ENCODE measurements at regions not wholly inside any gene's neighbourhood (a gene's known extent, or its start where the extent isn't known, plus 50 kb on each side); places are given as distances from the start of the nearest gene placed in this dataset.

GRCh38 chr20:52619671-52620070 lies 352.5 kb upstream of the TSHZ2 start:
- no peak for DNase-seq

DNA sequence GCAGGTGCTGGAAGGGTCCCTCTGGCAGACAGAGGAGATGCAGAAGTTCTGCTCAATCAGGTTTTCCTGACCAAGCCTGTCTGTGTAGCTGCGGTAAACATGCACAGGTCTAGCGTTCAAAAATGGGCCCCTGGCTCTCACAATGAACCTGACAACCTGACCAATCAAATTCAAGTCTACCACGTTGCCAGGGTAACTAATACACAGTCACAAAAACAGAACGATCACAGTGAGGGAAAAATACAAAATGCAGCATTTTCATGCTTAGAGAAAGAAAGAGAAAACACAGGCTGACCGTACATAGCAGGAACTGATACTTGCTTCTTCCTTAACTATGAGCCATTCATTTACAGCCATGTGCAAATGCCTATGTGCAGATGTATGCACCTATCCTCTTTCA lies 353.1 kb upstream of the TSHZ2 start:
- no peak for DNase-seq

DNA sequence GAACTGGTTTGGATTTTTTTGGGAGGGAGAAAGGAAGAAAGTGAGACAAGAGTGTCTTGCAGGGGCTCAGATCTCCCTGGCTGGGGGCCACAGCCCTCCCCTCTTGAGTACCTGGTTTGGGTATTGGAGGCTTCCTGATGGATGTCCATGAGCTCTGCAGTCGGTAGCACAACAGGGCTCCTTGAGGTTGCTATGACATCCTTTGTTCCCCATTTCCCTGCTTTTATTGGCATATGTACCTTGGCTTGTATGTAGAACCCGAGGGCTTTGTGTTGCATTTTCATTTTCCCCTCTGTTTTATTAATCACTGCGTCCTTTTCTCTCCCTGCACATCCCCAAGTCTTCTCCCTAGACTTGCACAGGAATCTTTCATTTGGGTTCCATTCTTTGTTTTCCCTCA lies 355.5 kb upstream of the TSHZ2 start:
- no peak for DNase-seq

DNA sequence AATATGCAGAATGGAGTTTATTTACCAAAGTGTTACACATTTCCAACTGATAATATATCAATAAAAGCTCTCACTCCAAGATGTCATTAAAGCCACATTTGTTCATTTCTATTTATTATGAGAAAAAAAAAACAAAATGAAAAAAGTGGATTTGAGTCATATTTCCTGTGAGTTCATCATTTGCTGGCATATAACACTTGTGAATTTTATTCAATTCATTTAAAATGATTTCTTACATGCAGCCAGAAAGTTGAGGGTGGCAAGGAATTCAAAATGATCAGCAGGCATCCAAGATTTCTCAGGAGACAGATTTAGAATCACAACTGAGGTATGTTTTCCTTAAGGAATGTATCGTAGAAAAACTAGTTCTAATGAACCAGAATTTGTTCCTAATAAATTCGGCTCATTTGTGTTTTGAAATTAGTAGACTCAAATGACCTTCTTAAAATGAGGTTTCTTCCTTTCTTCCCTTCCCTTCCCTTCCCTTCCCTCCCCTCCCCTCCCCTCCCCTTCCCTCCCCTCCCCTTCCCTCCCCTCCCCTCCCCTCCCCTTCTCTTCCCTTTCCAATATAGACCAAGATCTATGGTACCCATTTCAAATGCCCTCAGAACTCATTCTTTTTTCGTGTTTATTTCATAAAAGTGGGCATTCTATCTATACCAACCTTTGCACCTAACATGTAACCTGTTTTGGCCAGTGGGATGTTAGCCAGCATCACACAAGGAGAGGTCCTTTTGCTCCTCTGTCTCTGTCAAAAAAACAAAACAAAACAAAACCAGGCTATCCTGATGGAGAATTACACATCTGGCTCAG lies 357.9 kb upstream of the TSHZ2 start:
- no peak for DNase-seq

GRCh38 chr20:52612046-52612632 lies 360.0 kb upstream of the TSHZ2 start:
- DNase-seq, result no peak

- no peak for DNase-seq
These were observed 361.4 kb upstream of the TSHZ2 start for GRCh38 chr20:52610749-52611148.

- DNase-seq, result no peak
These were observed 370.7 kb upstream of the TSHZ2 start for GRCh38 chr20:52601295-52601971.

- no peak for DNase-seq
These were observed 375.9 kb upstream of the TSHZ2 start for GRCh38 chr20:52596256-52596655.

DNA sequence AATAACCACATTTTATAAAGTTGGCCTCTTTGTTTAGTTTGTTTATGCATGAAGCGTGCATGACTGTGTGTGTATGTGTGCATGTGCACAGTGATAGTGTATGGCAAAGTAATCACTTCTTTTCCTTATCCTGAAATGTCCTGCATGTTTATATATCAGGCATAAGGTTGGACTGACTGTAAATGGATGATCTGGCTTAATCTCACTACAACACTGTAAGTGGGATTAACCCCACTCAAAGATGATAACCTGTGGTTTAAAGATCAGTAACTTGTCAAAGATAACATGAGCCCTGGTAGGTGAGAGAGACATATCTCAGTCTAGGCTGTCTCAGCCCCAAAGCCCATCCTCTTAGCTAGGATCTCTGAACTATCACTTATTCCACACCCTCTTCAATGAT lies 376.6 kb upstream of the TSHZ2 start:
- DNase-seq, result no peak

GRCh38 chr20:52593654-52594053 lies 378.5 kb upstream of the TSHZ2 start:
- DNase-seq, result no peak

DNA sequence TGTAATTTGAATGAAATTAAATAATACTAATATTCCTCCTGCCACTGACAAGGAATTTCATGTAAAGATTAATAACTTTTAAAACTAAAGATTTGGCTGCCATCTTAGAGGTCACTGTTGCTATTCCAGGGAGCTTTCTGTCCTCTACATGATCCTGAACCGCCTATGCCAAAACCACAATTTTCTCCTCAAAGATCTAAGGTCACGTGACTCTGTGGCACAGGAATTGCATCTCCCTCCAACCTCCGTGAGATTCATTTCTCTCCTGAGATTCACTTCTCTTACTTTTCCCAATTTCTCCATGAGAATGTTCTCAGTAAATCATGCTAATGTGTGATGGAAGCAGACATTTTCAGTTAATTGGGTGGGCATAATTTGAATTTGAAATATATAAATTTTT lies 379.6 kb upstream of the TSHZ2 start:
- no peak for DNase-seq

DNA sequence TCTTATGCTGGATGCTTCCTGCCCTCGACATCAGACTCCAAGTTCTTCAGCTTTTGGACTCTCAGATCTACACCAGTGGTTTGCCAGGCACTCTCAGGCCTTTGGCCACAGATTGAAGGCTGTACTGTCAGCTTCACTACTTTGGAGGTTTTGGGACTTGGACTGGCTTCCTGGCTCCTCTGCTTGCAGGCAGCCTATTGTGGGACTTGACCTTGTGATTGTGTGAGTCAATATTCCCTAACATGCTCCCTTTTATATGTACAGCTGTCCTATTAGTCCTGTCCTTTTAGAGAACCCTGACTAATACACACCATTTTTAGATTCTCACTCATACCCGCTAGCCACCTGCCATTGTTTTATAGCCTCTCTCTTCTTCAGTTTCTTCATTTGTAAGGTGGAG lies 382.1 kb upstream of the TSHZ2 start:
- no peak for DNase-seq

- no peak for DNase-seq
These were observed 382.8 kb upstream of the TSHZ2 start for GRCh38 chr20:52589251-52589812.

DNA sequence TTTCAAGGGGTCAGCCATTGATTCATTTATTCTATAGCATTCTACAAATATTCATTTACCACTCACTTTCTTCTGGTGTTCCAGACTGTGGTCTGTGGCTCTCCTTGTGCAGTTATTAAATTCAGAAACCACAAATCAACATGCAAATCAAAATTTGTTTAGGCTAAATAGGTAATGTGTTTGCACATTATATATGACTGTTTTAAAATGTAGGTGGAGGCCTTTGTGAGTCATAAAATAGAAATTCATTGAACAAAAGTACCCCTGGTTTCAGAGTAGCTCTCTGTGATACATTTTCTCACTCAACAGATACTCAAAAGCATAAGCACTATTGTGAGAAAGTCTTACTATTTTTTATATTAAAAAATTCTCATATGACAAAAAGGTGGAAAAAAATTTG lies 385.5 kb upstream of the TSHZ2 start:
- DNase-seq, result no peak

DNA sequence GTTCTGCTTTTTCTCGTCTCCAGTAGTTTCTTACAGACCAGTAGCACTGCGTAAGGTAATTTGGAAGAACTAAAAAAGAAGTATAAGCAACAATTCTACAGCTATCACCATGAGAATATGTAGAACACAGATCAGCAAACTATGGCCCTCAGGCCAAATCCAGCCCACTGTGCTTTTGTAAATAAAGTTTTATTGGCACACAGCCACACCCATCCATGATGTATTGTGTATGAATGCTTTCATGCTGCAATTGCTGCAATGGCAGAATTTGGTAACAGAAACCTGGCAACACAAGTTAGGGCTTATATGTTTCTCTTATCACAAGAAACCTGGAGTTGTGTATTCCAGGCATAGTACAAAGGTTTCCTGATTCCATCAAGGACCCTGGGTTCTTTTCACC lies 386.8 kb upstream of the TSHZ2 start:
- DNase-seq, result no peak

DNA sequence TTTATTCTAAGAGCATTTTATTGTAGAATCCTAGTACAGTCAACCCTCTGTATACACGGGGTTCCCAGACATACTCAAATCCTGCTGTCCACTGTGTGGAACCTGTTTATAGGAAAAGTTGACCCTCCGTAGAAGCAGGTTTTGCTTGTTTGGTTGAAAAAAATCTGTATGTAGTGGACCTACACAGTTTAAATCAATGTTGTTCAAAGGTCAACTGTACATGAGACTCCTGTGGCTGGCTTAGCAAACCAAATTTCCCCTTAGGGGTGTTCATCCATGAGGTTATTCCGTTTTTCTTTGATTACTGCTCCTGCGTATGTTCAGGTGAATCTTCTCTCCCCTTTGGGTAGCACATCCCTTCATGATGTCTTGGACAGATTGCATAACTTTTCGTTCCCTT lies 387.0 kb upstream of the ZFP64 start:
- DNase-seq, result no peak

- DNase-seq, result no peak
These were observed 386.1 kb upstream of the ZFP64 start for GRCh38 chr20:52577696-52578095.

DNA sequence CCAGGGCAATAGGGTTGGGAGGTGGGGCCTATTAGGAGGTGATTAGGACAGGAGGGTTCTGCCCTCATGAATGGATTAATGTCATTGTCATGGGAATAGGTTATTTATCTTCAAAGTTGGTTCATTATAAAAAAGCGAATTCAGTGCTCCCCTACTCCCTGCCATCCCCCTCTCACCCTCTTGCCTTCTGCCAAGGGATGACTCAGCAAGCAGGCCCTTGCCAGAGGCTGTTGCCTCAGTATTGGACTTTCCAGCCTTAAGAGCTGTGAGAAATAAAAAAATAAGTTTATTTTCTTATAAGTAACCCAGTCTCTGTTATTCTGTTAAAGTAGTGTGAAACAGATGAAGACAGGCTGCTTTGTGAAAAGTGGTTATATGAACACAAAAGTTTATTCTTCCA lies 381.1 kb upstream of the ZFP64 start:
- DNase-seq, result no peak

DNA sequence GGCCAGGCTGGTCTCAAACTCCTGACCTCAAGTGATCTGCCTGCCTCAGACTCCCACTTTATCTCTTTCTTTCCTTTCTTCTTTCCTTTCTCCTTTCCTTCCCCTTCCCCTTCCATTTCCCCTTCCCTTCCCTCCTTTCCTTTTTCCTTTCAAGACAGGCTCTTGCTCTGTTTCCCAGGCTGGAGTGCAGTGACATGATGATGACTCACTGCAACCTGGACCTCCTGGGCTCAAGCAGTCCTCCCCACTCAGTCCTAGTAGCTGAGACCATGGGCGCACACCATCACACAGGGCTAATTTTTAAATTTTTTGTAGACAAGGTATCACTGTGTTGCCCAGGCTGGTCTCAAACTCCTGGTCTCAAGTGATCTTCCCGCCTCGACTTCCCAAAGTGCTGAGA lies 377.6 kb upstream of the ZFP64 start:
- DNase-seq, result no peak

- DNase-seq, result no peak
These were observed 374.0 kb upstream of the ZFP64 start for GRCh38 chr20:52565614-52566013.

GRCh38 chr20:52564594-52564993 lies 373.0 kb upstream of the ZFP64 start:
- DNase-seq, result no peak

DNA sequence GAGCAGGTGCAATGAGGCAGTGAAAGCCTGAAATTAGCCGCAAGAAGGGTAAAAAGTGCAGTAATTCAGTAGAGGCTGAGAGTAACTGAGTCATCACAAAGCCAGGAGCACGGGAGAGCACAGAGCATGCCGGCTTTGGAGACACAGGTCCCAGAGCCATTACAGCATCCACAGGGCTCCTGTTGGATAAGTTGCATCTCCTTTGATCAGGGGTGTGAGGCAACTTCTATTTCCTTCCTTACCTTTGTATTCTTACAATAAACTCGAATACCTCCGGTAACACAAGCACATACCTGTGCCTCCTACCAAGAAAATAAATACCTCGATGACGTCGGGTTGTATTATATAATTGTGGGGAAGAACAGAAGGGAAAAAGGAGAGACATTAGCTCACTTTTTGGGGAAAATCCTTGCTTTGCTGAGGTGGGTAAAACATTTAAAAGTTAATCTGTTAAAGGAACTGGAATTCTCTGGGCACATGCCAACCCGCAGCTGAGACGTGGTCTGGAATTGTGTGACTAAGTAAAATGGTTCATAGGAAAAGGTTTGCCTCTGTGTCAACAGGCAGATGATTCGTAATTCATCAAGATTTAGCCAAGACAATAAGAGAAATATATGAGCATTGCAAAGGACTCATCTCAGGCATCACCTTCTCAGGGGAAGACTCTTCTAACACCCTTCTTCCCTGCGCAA lies 360.7 kb upstream of the ZFP64 start:
- DNase-seq, result no peak

GRCh38 chr20:52542131-52542530 lies 350.6 kb upstream of the ZFP64 start:
- no peak for DNase-seq
